PFSK-1 (cell line): ENCODE measurements at regions not wholly inside any gene's neighbourhood (a gene's known extent, or its start where the extent isn't known, plus 50 kb on each side); places are given as distances from the start of the nearest gene placed in this dataset.

Experiments used
- POLR2AphosphoS5 ChIP-seq: IDR thresholded peaks from 2 replicates; pipeline ENCODE4 v1.6.1; 2012; ENCODE audit warnings: low read depth, mild to moderate bottlenecking, control low read depth, low read length, moderate library complexity
- SIN3A ChIP-seq: IDR thresholded peaks from 2 replicates; pipeline ENCODE4 v1.6.1; 2012; ENCODE audit warnings: mild to moderate bottlenecking, low read length, moderate library complexity, borderline replicate concordance; ENCODE audit not compliant: insufficient read depth
- TAF1 ChIP-seq: IDR thresholded peaks from 2 replicates; pipeline ENCODE4 v1.6.1; 2012; ENCODE audit warnings: low read length, control low read depth, borderline replicate concordance; ENCODE audit not compliant: insufficient read depth
- TF ChIP-seq, protein P1 (sequence below), 2 experiments: IDR thresholded peaks; 2 replicates each; pipeline versions ENCODE4 v1.6.1 to v1.8.0; 2011 to 2012; ENCODE audit warnings: low read depth in 2 of 2, low read length in 2 of 2, control low read depth in 1 of 2, inconsistent platforms in 1 of 2, mild to moderate bottlenecking in 1 of 2, moderate library complexity in 1 of 2; ENCODE audit not compliant: insufficient read depth in 1 of 2

DNA sequence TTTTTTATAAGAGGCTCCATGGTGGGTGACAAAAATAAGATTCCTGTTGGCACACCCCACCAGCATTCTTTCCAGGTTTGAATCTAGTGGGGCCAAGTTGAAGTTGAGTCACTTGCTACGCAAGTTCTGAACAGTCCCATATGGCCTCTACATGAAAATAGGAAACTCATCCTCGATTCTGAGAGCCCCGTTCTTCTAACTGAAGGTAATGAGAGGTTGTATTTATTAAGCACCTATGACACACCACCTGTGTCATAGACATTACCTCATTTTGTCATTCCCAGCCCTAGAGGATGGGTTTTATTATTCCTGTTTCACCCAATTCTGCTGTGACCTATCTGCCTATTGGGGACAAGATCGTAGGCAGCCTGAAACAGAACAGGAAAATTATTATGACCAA, 131.7 kb downstream of the ACTL7B start:
- TF ChIP-seq SIN3A (no peak), TAF1 (no peak), POLR2AphosphoS5 (no peak)
- TF ChIP-seq, protein P1, sequence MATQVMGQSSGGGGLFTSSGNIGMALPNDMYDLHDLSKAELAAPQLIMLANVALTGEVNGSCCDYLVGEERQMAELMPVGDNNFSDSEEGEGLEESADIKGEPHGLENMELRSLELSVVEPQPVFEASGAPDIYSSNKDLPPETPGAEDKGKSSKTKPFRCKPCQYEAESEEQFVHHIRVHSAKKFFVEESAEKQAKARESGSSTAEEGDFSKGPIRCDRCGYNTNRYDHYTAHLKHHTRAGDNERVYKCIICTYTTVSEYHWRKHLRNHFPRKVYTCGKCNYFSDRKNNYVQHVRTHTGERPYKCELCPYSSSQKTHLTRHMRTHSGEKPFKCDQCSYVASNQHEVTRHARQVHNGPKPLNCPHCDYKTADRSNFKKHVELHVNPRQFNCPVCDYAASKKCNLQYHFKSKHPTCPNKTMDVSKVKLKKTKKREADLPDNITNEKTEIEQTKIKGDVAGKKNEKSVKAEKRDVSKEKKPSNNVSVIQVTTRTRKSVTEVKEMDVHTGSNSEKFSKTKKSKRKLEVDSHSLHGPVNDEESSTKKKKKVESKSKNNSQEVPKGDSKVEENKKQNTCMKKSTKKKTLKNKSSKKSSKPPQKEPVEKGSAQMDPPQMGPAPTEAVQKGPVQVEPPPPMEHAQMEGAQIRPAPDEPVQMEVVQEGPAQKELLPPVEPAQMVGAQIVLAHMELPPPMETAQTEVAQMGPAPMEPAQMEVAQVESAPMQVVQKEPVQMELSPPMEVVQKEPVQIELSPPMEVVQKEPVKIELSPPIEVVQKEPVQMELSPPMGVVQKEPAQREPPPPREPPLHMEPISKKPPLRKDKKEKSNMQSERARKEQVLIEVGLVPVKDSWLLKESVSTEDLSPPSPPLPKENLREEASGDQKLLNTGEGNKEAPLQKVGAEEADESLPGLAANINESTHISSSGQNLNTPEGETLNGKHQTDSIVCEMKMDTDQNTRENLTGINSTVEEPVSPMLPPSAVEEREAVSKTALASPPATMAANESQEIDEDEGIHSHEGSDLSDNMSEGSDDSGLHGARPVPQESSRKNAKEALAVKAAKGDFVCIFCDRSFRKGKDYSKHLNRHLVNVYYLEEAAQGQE (IDR thresholded peaks at IDR 0.05; ENCODE audit: insufficient read depth in 1 of 2, low read depth in 2 of 2, low read length in 2 of 2): no peak
